Mesodermal cell (in vitro differentiated cells): ENCODE measurements at regions not wholly inside any gene's neighbourhood (a gene's known extent, or its start where the extent isn't known, plus 50 kb on each side); places are given as distances from the start of the nearest gene placed in this dataset.
A peak's percentile ranks its signal among the peaks of the same experiment; 100 is the strongest.

ENCODE experiments used
- H3K27ac ChIP-seq: 2 replicates; pipeline ENCODE4 v1.7.0; 2013; ENCODE audit warnings: mild to moderate bottlenecking, low read depth, low read length, moderate library complexity; ENCODE audit not compliant: severe bottlenecking
- H3K36me3 ChIP-seq: 2 replicates; pipeline ENCODE4 v1.7.1; 2013; ENCODE audit warnings: mild to moderate bottlenecking, low read length, moderate library complexity; ENCODE audit not compliant: control insufficient read depth, insufficient read depth
- H3K4me1 ChIP-seq: one replicate; pipeline ENCODE4 v1.7.1; 2013; ENCODE audit warnings: mild to moderate bottlenecking, low read length; ENCODE audit not compliant: insufficient read depth, control insufficient read depth, poor library complexity, severe bottlenecking
- H3K4me3 ChIP-seq: 2 replicates; pipeline ENCODE4 v1.7.0; 2013; ENCODE audit warnings: low read length, control low read depth, mild to moderate bottlenecking; ENCODE audit not compliant: insufficient read depth, poor library complexity, severe bottlenecking; ENCODE audit errors: extremely low read depth
- H3K9me3 ChIP-seq: 2 replicates; pipeline ENCODE4 v1.7.1; 2013; ENCODE audit warnings: mild to moderate bottlenecking, low read length, moderate library complexity; ENCODE audit not compliant: control insufficient read depth
- WGBS, 2 experiments: methylation state at CpG; one replicate each; pipeline ENCODE4 v1.1.5; 2013; ENCODE audit warnings: missing lambda C conversion rate in 2 of 2; ENCODE audit not compliant: insufficient coverage in 2 of 2; 5-methylcytosine and 5-hydroxymethylcytosine counted together

GRCh38 chr7:8931906-8932646 is 498.7 kb downstream of the NXPH1 start:
- WGBS, 2 experiments, result 40 to 67% methylated on average over 1 to 3 of the region's 8 CpGs
- peaks cover 10% of the 10 kb centered on the region for H3K4me1 ChIP-seq
- H3K4me3 ChIP-seq, result no peak overlapping the region
- H3K36me3 ChIP-seq, result no peaks in the 10 kb centered on the region
- H3K9me3 ChIP-seq, result no peaks in the 10 kb centered on the region
- H3K27ac ChIP-seq, result peak overlapping the region; percentile 55

GRCh38 chr7:8932751-8933150 is 499.3 kb downstream of the NXPH1 start:
- Histone ChIP-seq H3K4me3 (no peak overlapping the region), H3K36me3 (no peaks in the 10 kb centered on the region), H3K9me3 (no peaks in the 10 kb centered on the region), H3K4me1 (peaks cover 10% of the 10 kb centered on the region), H3K27ac (peak overlapping the region; percentile 11)
- WGBS, 2 experiments, result no CpG with 5 or more reads among the region's 2 CpGs

GRCh38 chr7:8937204-8937603 is 503.8 kb downstream of the NXPH1 start:
- Histone ChIP-seq H3K27ac (no peak overlapping the region), H3K9me3 (no peaks in the 10 kb centered on the region), H3K4me3 (no peak overlapping the region), H3K4me1 (peaks cover 8% of the 10 kb centered on the region), H3K36me3 (no peaks in the 10 kb centered on the region)
- 83 to 100% methylated on average over 1 to 2 of the region's 2 CpGs for WGBS, 2 experiments

DNA sequence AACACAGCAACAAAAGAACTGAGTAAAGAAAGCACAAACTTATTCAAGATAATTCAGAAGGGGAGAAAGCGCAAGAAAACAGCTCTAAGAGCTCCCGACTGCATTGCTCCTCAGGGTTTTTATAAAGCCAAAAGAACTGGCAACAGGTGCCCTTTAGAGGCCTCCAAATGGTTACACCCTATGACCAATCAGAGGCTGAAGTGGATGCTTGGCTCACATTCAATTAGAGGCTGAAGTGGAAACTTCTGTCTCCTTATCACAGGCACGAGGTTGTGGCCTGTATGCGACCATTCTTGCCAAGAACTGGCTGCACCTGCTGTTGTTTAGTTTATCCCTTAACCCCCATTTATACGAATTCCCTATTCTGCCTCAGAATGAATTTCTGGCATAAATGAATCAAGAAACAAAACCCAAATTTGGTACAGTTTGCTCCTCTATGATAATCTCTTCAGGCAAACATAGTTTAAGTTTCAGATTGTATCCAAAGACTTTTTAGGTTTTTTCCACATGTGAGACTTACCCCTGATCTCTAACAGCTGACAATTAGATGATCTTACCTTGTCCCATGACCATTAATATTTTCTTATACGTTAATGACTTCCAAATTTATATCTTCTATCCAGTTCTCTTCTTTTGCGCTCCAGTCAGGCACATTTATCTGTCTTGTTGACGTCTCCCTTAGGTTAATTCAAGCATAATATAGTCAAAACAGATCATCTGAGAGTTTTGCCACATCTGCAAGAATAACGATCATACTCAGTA is 504.8 kb downstream of the NXPH1 start:
- Histone ChIP-seq H3K27ac (no peak overlapping the region), H3K9me3 (no peaks in the 10 kb centered on the region), H3K4me3 (no peak overlapping the region), H3K36me3 (no peaks in the 10 kb centered on the region), H3K4me1 (no peaks in the 10 kb centered on the region)
- 84 to 87% methylated on average over 7 to 8 of the region's 9 CpGs for WGBS, 2 experiments

DNA sequence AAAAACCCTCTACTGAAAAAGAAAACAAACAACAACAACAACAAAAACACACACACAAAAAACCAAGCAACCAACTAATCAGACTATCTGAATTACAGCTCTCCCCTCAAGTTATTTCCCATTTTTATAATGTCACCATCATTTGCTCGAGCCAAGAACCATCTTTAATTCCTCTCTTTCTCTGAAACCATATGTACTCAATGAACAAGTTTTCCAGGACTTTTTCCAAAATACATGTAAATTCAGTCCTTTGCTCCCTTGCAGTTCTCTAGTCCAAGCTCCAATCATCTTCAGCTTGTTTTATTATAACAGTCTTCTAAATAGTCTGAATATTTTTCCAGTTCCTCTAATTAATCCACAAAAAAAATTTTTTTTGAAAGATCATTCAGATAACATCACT is 506.0 kb downstream of the NXPH1 start:
- H3K4me3 ChIP-seq, result no peak overlapping the region
- no peaks in the 10 kb centered on the region for H3K4me1 ChIP-seq
- H3K36me3 ChIP-seq, result no peaks in the 10 kb centered on the region
- WGBS, 2 experiments, result 84 to 100% methylated on average over 1 of the region's 1 CpG
- H3K9me3 ChIP-seq, result no peaks in the 10 kb centered on the region
- no peak overlapping the region for H3K27ac ChIP-seq

- 80 to 86% methylated on average over 1 of the region's 2 CpGs for WGBS, 2 experiments
- Histone ChIP-seq H3K9me3 (no peaks in the 10 kb centered on the region), H3K36me3 (no peaks in the 10 kb centered on the region), H3K4me1 (no peaks in the 10 kb centered on the region), H3K4me3 (no peak overlapping the region), H3K27ac (no peak overlapping the region)
Observed at GRCh38 chr7:8963722-8964121, 530.3 kb downstream of the NXPH1 start.

- Histone ChIP-seq H3K4me3 (no peak overlapping the region), H3K27ac (no peak overlapping the region), H3K9me3 (no peaks in the 10 kb centered on the region), H3K36me3 (no peaks in the 10 kb centered on the region), H3K4me1 (no peaks in the 10 kb centered on the region)
- 96% methylated on average over 3 of the region's 3 CpGs; no CpG with 5 or more reads in 1 of the 2 experiments for WGBS, 2 experiments
Observed at GRCh38 chr7:8965177-8965576, 531.8 kb downstream of the NXPH1 start.

DNA sequence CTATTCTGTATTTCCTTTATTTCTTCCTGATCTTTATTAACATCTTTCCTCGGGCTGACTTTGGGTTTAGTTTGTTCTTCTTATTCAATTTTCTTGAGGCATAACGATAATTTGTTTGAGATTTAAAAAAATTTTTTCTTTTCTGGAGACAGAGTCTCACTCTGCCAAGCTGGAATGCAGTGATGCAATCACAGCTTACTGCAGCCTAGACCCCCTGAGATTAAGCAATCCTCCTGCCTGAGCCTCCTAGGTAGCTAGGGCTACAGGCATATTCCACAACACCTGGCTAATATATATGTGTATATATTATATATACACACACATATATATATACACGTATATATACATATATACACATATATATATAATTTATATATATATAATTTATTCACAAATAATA is 540.2 kb downstream of the NXPH1 start:
- no peaks in the 10 kb centered on the region for H3K4me1 ChIP-seq
- no CpG with 5 or more reads among the region's 3 CpGs for WGBS, 2 experiments
- no peak overlapping the region for H3K27ac ChIP-seq
- H3K9me3 ChIP-seq, result no peaks in the 10 kb centered on the region
- H3K4me3 ChIP-seq, result no peak overlapping the region
- no peaks in the 10 kb centered on the region for H3K36me3 ChIP-seq

DNA sequence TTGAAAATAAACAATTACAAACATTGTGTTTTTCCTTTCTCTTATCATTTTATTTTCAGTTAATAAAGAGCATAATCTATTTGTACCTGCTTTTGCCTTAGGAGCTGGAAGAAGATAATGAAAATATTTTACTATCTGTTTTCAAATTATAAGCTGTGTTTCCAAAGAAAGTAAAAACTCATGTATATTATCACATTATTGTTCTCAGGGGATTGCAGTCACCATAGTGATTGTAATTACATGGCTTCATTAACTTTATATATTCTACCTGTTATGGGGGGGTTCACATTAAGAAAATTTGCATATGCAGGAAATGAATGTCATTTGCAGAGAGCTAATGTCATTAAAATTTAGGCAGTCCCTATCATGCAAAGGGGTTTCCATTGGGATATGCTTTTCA is 542.3 kb downstream of the NXPH1 start:
- Histone ChIP-seq H3K9me3 (no peaks in the 10 kb centered on the region), H3K4me1 (no peaks in the 10 kb centered on the region), H3K27ac (no peak overlapping the region), H3K4me3 (no peak overlapping the region), H3K36me3 (no peaks in the 10 kb centered on the region)

- H3K36me3 ChIP-seq, result no peaks in the 10 kb centered on the region
- H3K27ac ChIP-seq, result no peak overlapping the region
- no peaks in the 10 kb centered on the region for H3K4me1 ChIP-seq
- no peaks in the 10 kb centered on the region for H3K9me3 ChIP-seq
- no CpG with 5 or more reads among the region's 2 CpGs for whole genome bisulfite sequencing, 2 experiments
- H3K4me3 ChIP-seq, result no peak overlapping the region
Observed at GRCh38 chr7:8982338-8982992, 549.1 kb downstream of the NXPH1 start.

GRCh38 chr7:8985255-8985654 is 551.8 kb downstream of the NXPH1 start:
- Histone ChIP-seq H3K9me3 (no peaks in the 10 kb centered on the region), H3K4me1 (no peaks in the 10 kb centered on the region), H3K27ac (no peak overlapping the region), H3K36me3 (no peaks in the 10 kb centered on the region), H3K4me3 (no peak overlapping the region)
- no CpG with 5 or more reads among the region's 3 CpGs for WGBS, 2 experiments
